Caco-2 (cell line): ENCODE measurements at regions not wholly inside any gene's neighbourhood (a gene's known extent, or its start where the extent isn't known, plus 50 kb on each side); places are given as distances from the start of the nearest gene placed in this dataset.

Experiments used
- BruUV-seq: library from RNA; stranded (reverse); fragments of 400-500 nt; replicated peaks from 2 replicates; lab custom pipeline; 2021; lab: Mats Ljungman, UMichigan
- CTCF ChIA-PET: fragments of 300-600 bp; sonication (Branson Sonifier 250); formaldehyde crosslinking; loops from one replicate; lab custom pipeline; 2022; ENCODE audit warnings: antibody characterized with exemption; lab: Charles Lee
- POLR2A ChIA-PET: fragments of 300-600 bp; sonication (Branson Sonifier 250); formaldehyde crosslinking; loops from one replicate; lab custom pipeline; 2022; ENCODE audit warnings: antibody characterized with exemption; lab: Charles Lee
- DNase-seq, 2 experiments: peaks; one replicate each; pipeline versions ENCODE4 v3.0.0 to v3.0.0-alpha.2; 2020 to 2022
- H3K27me3 ChIP-seq: replicated peaks from 2 replicates; pipeline ENCODE4 v1.6.0; 2011; ENCODE audit warnings: low read length; ENCODE audit not compliant: control insufficient read depth, insufficient read depth
- H3K36me3 ChIP-seq: 2 replicates; pipeline ENCODE4 v1.5.1; 2011; ENCODE audit warnings: low read length; ENCODE audit not compliant: control insufficient read depth, insufficient read depth
- H3K4me1 ChIP-seq: fragments of 250-450 bp; sonication (Bioruptor Pico); 2 replicates; pipeline ENCODE4 v1.5.1; 2020; ENCODE audit warnings: mild to moderate bottlenecking
- H3K4me3 ChIP-seq: 2 replicates; pipeline ENCODE4 v1.5.1; 2011; ENCODE audit warnings: low read depth, mild to moderate bottlenecking, control low read depth, low read length
- H3K9me3 ChIP-seq: fragments of 250-450 bp; sonication (Bioruptor Pico); 2 replicates; pipeline ENCODE4 v1.5.1; 2020; ENCODE audit warnings: mild to moderate bottlenecking, moderate library complexity
- H3K27ac Mint-ChIP-seq: one replicate; pipeline ENCODE4 v1.8.0; 2022; ENCODE audit warnings: mixed read lengths; ENCODE audit not compliant: unreplicated experiment
- H3K27me3 Mint-ChIP-seq: one replicate; pipeline ENCODE4 v1.8.0; 2022; ENCODE audit warnings: mixed read lengths; ENCODE audit not compliant: insufficient read depth, unreplicated experiment
- H3K36me3 Mint-ChIP-seq: one replicate; pipeline ENCODE4 v1.8.0; 2022; ENCODE audit warnings: mild to moderate bottlenecking, mixed read lengths; ENCODE audit not compliant: insufficient read depth, unreplicated experiment
- H3K4me1 Mint-ChIP-seq: one replicate; pipeline ENCODE4 v1.8.0; 2022; ENCODE audit warnings: low read depth, mixed read lengths; ENCODE audit not compliant: unreplicated experiment
- H3K4me3 Mint-ChIP-seq: one replicate; pipeline ENCODE4 v1.8.0; 2022; ENCODE audit warnings: mild to moderate bottlenecking, moderate library complexity, mixed read lengths; ENCODE audit not compliant: unreplicated experiment
- H3K9me3 Mint-ChIP-seq: one replicate; pipeline ENCODE4 v1.8.0; 2022; ENCODE audit warnings: mixed read lengths; ENCODE audit not compliant: unreplicated experiment
- CTCF ChIP-seq, 2 experiments: fragments of 200-600 bp in 1 of 2; IDR thresholded peaks; 1 replicate in 1 of 2; 2 replicates in 1 of 2; pipeline versions ENCODE4 v1.5.1 to v1.8.0; 2011 to 2022; ENCODE audit warnings: antibody characterized with exemption in 1 of 2, control low read depth in 1 of 2, inconsistent platforms in 1 of 2, low read depth in 1 of 2, low read length in 1 of 2, mild to moderate bottlenecking in 1 of 2, moderate library complexity in 1 of 2; ENCODE audit not compliant: insufficient read depth in 1 of 2, severe bottlenecking in 1 of 2, unreplicated experiment in 1 of 2
- intact Hi-C: fragments of 100-400 bp; cut with micrococcal nuclease; formaldehyde crosslinking; loops from one replicate; pipeline ENCODE4 v1.10.0; 2022; ENCODE audit not compliant: unreplicated experiment

DNA sequence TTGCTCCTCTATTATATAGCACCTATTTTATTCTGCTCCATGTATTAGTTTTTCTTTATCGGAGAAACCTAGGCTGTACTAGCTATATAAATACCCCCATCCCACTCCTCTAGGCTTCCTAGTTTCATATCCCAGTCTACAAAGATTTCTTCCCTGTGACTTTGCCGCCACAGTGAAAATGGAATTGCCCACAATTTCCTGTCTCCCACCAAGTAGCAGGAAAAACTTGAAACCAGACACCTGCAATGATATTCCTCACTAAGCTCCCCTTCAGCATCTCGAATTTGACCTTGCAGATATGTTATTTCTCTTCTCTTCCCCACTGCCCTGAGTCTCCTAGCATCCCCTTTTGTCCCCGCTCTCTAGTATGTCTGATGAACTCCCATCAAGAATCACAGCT, 685.8 kb upstream of the CCDC54 start:
- Mint-ChIP-seq H3K4me1 (no peaks in the 10 kb centered on the region), H3K27ac (no peak overlapping the region), H3K36me3 (no peaks in the 10 kb centered on the region), H3K27me3 (peaks cover 5% of the 10 kb centered on the region), H3K4me3 (no peak overlapping the region), H3K9me3 (no peaks in the 10 kb centered on the region)
- Histone ChIP-seq H3K27me3 (no peaks in the 10 kb centered on the region), H3K4me1 (no peaks in the 10 kb centered on the region), H3K9me3 (no peaks in the 10 kb centered on the region), H3K36me3 (no peaks in the 10 kb centered on the region), H3K4me3 (no peak overlapping the region)
- ChIA-PET CTCF (no interaction called here), POLR2A (no interaction called here)
- no TSS peak for BruUV-seq
- DNase-seq: no peak
- no peak for TF ChIP-seq CTCF (IDR thresholded peaks at IDR 0.05; ENCODE audit: insufficient read depth in 1 of 2, low read depth in 1 of 2, low read length in 1 of 2, severe bottlenecking in 1 of 2, unreplicated experiment in 1 of 2)
- intact Hi-C loops: no loop called here

GRCh38 chr3:106692624-106693023, 684.6 kb upstream of the CCDC54 start:
- H3K4me3 Mint-ChIP-seq: no peak overlapping the region
- no peak for DNase-seq
- no peaks in the 10 kb centered on the region for H3K36me3 Mint-ChIP-seq
- Histone ChIP-seq H3K36me3 (no peaks in the 10 kb centered on the region), H3K4me1 (no peaks in the 10 kb centered on the region), H3K9me3 (no peaks in the 10 kb centered on the region), H3K4me3 (no peak overlapping the region), H3K27me3 (no peaks in the 10 kb centered on the region)
- ChIA-PET POLR2A (no interaction called here), CTCF (no interaction called here)
- no peaks in the 10 kb centered on the region for H3K4me1 Mint-ChIP-seq
- no peaks in the 10 kb centered on the region for H3K9me3 Mint-ChIP-seq
- peaks cover 5% of the 10 kb centered on the region for H3K27me3 Mint-ChIP-seq
- TF ChIP-seq CTCF (IDR thresholded peaks at IDR 0.05; ENCODE audit: insufficient read depth in 1 of 2, low read depth in 1 of 2, low read length in 1 of 2, severe bottlenecking in 1 of 2, unreplicated experiment in 1 of 2): no peak
- intact Hi-C loops: no loop called here
- BruUV-seq: no TSS peak
- no peak overlapping the region for H3K27ac Mint-ChIP-seq

GRCh38 chr3:106699122-106699521, 678.1 kb upstream of the CCDC54 start:
- Mint-ChIP-seq H3K36me3 (no peaks in the 10 kb centered on the region), H3K27me3 (no peaks in the 10 kb centered on the region), H3K9me3 (no peaks in the 10 kb centered on the region), H3K27ac (no peak overlapping the region), H3K4me1 (no peaks in the 10 kb centered on the region), H3K4me3 (no peak overlapping the region)
- Histone ChIP-seq H3K36me3 (no peaks in the 10 kb centered on the region), H3K4me1 (no peaks in the 10 kb centered on the region), H3K4me3 (no peak overlapping the region), H3K9me3 (no peaks in the 10 kb centered on the region), H3K27me3 (no peaks in the 10 kb centered on the region)
- ChIA-PET POLR2A (no interaction called here), CTCF (no interaction called here)
- intact Hi-C loops: no loop called here
- DNase-seq: peak in 1 of 2 experiments; percentile 2
- BruUV-seq: no TSS peak
- no peak for TF ChIP-seq CTCF (IDR thresholded peaks at IDR 0.05; ENCODE audit: insufficient read depth in 1 of 2, low read depth in 1 of 2, low read length in 1 of 2, severe bottlenecking in 1 of 2, unreplicated experiment in 1 of 2)
